ENCODE measurements at regions not wholly inside any gene's neighbourhood (a gene's known extent, or its start where the extent isn't known, plus 50 kb on each side); places are given as distances from the start of the nearest gene placed in this dataset.

- Histone ChIP-seq H3K9me3 (no peaks in the 10 kb centered on the region), H3K4me1 (replicated peaks) (no peaks in the 10 kb centered on the region), H3K36me3 (no peaks in the 10 kb centered on the region), H3K27ac (no peak overlapping the region), H3K4me3 (no peak overlapping the region), H3K27me3 (replicated peaks; ENCODE audit: insufficient read depth) (no peaks in the 10 kb centered on the region)
- WGBS, result 83% methylated on average over 4 of the region's 4 CpGs
- intact Hi-C loops (cut with DNase I), result no loop called here
- TF ChIP-seq POLR2AphosphoS5 (IDR thresholded peaks at IDR 0.05), result no peak
- no peak for TF ChIP-seq CTCF (IDR thresholded peaks at IDR 0.05)
- no peak for DNase-seq (ENCODE audit: low spot score)
These were observed 92.3 kb downstream of the GYPC start for GRCh38 chr2:126748188-126748760.

GRCh38 chr2:126748929-126749518 is 93.1 kb downstream of the GYPC start:
- Histone ChIP-seq H3K36me3 (no peaks in the 10 kb centered on the region), H3K4me3 (no peak overlapping the region), H3K27ac (no peak overlapping the region), H3K9me3 (no peaks in the 10 kb centered on the region), H3K4me1 (replicated peaks) (no peaks in the 10 kb centered on the region), H3K27me3 (replicated peaks; ENCODE audit: insufficient read depth) (no peaks in the 10 kb centered on the region)
- intact Hi-C loops (cut with DNase I), result no loop called here
- no peak for DNase-seq (ENCODE audit: low spot score)
- WGBS, result 91% methylated on average over 9 of the region's 9 CpGs
- TF ChIP-seq POLR2A (IDR thresholded peaks at IDR 0.05) (no peak), CTCF (IDR thresholded peaks at IDR 0.05) (no peak), POLR2AphosphoS5 (IDR thresholded peaks at IDR 0.05) (no peak)

- no peaks in the 10 kb centered on the region for H3K4me1 ChIP-seq (replicated peaks)
- TF ChIP-seq POLR2AphosphoS5 (IDR thresholded peaks at IDR 0.05) (no peak), POLR2A (IDR thresholded peaks at IDR 0.05) (no peak), CTCF (IDR thresholded peaks at IDR 0.05) (no peak)
- H3K4me3 ChIP-seq, result no peak overlapping the region
- no peak overlapping the region for H3K27ac ChIP-seq
- DNase-seq (ENCODE audit: low spot score), result no peak
- no peaks in the 10 kb centered on the region for H3K9me3 ChIP-seq
- no peaks in the 10 kb centered on the region for H3K36me3 ChIP-seq
- H3K27me3 ChIP-seq (replicated peaks; ENCODE audit: insufficient read depth), result no peaks in the 10 kb centered on the region
- intact Hi-C loops (cut with DNase I), result no loop called here
- WGBS, result 50% methylated on average over 1 of the region's 1 CpG
These were observed 93.6 kb downstream of the GYPC start for GRCh38 chr2:126749537-126749936.

GRCh38 chr2:126750506-126750905 is 94.5 kb downstream of the GYPC start:
- intact Hi-C loops (cut with DNase I), result no loop called here
- WGBS, result 88% methylated on average over 4 of the region's 4 CpGs

More at GRCh38 chr2:126750506-126750905, 94.5 kb downstream of the GYPC start:
- DNase-seq (ENCODE audit: low spot score), result no peak
- Histone ChIP-seq H3K36me3 (no peaks in the 10 kb centered on the region), H3K9me3 (no peaks in the 10 kb centered on the region), H3K27me3 (replicated peaks; ENCODE audit: insufficient read depth) (no peaks in the 10 kb centered on the region), H3K4me1 (replicated peaks) (no peaks in the 10 kb centered on the region), H3K4me3 (no peak overlapping the region), H3K27ac (no peak overlapping the region)
- TF ChIP-seq POLR2A (IDR thresholded peaks at IDR 0.05) (no peak), CTCF (IDR thresholded peaks at IDR 0.05) (no peak), POLR2AphosphoS5 (IDR thresholded peaks at IDR 0.05) (no peak)

All from prostate gland (tissue), 2 donors.